RWPE2 (cell line): ENCODE measurements at regions not wholly inside any gene's neighbourhood (a gene's known extent, or its start where the extent isn't known, plus 50 kb on each side); places are given as distances from the start of the nearest gene placed in this dataset.
"Not testable (repeated sequence)": the region's sequence is repeated elsewhere in the genome, so short reads cannot be mapped to it uniquely, and the experiment has no call there.

Source experiments
- ATAC-seq: fragments of 200-7000 bp; cut with Tn5 transposase; 3 replicates; pipeline ENCODE4 v1.9.1; 2021; ENCODE audit warnings: low read depth
- DNase-seq: peaks from one replicate; pipeline ENCODE4 v3.0.0-alpha.2; 2020; ENCODE audit warnings: low spot score
- H3K27ac ChIP-seq: fragments of 450-650 bp; 2 replicates; pipeline ENCODE4 v1.5.1; 2017; ENCODE audit warnings: mild to moderate bottlenecking; ENCODE audit not compliant: poor library complexity, severe bottlenecking
- H3K27me3 ChIP-seq: fragments of 250-450 bp; sonication (Bioruptor Pico); 2 replicates; pipeline ENCODE4 v1.5.1; 2021; ENCODE audit warnings: mild to moderate bottlenecking, moderate library complexity; ENCODE audit not compliant: insufficient read depth, poor library complexity, severe bottlenecking
- H3K36me3 ChIP-seq: fragments of 250-450 bp; sonication (Bioruptor Pico); 2 replicates; pipeline ENCODE4 v1.5.1; 2020; ENCODE audit warnings: low read depth, mild to moderate bottlenecking, moderate library complexity
- H3K4me1 ChIP-seq: fragments of 250-450 bp; sonication (Bioruptor Pico); 2 replicates; pipeline ENCODE4 v1.5.1; 2021; ENCODE audit warnings: mild to moderate bottlenecking, moderate library complexity; ENCODE audit not compliant: insufficient read depth, poor library complexity, severe bottlenecking
- H3K4me3 ChIP-seq: fragments of 250-450 bp; sonication (Bioruptor Pico); 2 replicates; pipeline ENCODE4 v1.5.1; 2021; ENCODE audit warnings: mild to moderate bottlenecking, moderate library complexity; ENCODE audit not compliant: severe bottlenecking
- H3K9me3 ChIP-seq: fragments of 250-450 bp; sonication (Bioruptor Pico); 2 replicates; pipeline ENCODE4 v1.5.1; 2021; ENCODE audit warnings: mild to moderate bottlenecking, moderate library complexity; ENCODE audit not compliant: severe bottlenecking
- TF ChIP-seq, protein P1 (sequence below): fragments of 450-650 bp; IDR thresholded peaks from one replicate; pipeline ENCODE4 v1.5.1; 2017; ENCODE audit warnings: mild to moderate bottlenecking, moderate library complexity; ENCODE audit not compliant: poor library complexity, severe bottlenecking

DNA sequence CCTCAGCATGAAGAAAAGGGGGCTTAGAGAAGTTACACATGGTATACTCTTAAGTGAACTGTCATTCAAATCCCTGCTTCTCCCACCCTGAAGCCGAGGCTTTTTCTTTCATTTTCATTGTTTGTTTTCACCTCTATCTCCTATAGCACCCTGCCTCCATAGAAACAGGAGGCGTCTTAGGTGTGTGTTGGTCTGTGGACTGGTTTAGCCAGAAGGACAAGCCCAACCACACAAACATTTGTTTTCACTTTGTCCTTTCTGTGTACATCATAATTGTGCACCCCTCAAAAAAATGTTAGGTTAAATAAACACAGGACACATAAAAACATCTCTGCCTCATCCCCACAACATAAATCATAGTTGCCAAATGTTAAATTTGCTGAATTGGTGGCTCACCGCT is 73.3 kb upstream of the UBE2E2 start:
- Histone ChIP-seq H3K27me3 (no peaks in the 10 kb centered on the region), H3K4me1 (no peaks in the 10 kb centered on the region), H3K36me3 (no peaks in the 10 kb centered on the region), H3K4me3 (no peak overlapping the region), H3K9me3 (no peaks in the 10 kb centered on the region), H3K27ac (no peak overlapping the region)
- no peak for DNase-seq
- TF ChIP-seq, protein P1, sequence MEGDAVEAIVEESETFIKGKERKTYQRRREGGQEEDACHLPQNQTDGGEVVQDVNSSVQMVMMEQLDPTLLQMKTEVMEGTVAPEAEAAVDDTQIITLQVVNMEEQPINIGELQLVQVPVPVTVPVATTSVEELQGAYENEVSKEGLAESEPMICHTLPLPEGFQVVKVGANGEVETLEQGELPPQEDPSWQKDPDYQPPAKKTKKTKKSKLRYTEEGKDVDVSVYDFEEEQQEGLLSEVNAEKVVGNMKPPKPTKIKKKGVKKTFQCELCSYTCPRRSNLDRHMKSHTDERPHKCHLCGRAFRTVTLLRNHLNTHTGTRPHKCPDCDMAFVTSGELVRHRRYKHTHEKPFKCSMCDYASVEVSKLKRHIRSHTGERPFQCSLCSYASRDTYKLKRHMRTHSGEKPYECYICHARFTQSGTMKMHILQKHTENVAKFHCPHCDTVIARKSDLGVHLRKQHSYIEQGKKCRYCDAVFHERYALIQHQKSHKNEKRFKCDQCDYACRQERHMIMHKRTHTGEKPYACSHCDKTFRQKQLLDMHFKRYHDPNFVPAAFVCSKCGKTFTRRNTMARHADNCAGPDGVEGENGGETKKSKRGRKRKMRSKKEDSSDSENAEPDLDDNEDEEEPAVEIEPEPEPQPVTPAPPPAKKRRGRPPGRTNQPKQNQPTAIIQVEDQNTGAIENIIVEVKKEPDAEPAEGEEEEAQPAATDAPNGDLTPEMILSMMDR = no peak
- ATAC-seq = peak; percentile 44; the same call in 1 of the 3 replicates

DNA sequence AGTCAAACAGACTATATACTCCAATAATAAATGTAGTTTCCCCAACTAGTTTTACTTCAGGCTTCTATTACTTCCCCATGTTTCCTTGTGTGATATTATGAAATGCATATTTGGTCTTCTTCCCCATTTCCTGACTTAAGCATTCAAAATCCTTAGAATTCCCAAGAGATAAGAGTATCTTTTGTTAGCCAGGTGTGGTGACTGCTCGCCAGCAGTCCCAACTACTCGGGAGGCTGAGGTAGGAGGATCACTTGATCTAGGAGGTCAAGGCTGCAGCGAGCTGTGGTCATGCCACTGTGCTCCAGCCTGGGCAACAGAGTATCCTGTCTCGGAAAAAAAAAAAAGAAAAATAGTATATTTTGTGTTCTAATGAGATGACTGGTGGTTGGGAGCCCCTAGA is 72.7 kb upstream of the UBE2E2 start:
- H3K27ac ChIP-seq = no peak overlapping the region
- no peak overlapping the region for H3K4me3 ChIP-seq
- H3K4me1 ChIP-seq = no peaks in the 10 kb centered on the region
- DNase-seq = no peak
- H3K27me3 ChIP-seq = no peaks in the 10 kb centered on the region
- ATAC-seq = no peak
- H3K9me3 ChIP-seq = no peaks in the 10 kb centered on the region
- no peaks in the 10 kb centered on the region for H3K36me3 ChIP-seq
- TF ChIP-seq, protein P1 = no peak

DNA sequence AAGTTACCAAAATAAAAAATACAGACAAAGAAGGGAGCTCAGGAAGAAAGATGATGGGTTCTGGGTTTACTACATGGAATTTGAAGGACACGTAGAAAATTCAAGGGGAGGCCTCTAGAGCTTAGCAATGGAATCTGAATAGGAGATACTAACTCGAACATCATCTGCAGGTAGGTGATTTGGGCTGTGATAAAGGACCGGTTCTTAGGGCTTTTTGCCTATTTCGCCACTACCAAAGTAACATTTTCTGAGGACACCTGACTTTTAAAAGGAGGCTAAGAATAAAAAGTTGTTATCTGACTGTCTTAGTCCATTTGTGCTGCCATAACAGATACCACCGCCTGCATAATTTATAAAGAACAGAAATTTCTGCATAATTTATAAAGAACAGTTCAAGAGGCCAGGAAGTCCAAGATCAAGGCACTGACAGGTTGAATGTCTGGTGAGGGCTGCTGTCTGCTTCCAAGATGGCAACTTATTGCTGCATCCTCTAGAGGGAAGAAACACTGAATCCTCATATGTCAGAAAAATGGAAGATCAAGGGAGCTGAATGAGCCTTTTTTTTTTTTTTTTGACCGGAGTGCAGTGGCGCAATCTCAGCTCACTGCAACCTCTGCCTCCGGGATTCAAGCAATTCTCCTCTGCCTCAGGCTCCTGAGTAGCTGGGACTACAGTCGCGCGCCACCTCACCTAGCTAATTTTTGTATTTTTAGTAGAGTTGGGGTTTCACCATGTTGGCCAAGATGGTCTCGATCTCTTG is 67.9 kb upstream of the UBE2E2 start:
- no peak overlapping the region for H3K4me3 ChIP-seq
- TF ChIP-seq, protein P1 = no peak

DNA sequence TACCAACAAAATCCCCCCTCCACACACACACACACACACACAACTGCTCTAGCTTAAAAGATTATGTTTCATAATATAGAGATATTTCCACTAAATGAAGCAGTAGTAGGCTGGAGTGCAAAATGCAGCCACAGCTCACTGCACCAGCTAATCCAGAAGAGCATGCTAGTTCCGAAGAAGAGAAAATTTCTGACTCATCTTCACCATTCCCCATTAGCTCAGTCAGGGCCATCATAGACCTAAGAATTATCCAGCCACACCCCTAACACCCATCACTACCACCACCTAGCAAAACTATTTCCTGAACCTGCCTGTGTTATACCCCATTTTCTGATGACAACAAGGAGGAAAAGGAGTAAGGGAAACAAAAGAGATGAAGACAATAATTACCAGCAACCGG is 67.1 kb upstream of the UBE2E2 start:
- H3K4me1 ChIP-seq = no peaks in the 10 kb centered on the region
- H3K36me3 ChIP-seq = no peaks in the 10 kb centered on the region
- no peaks in the 10 kb centered on the region for H3K27me3 ChIP-seq
- H3K9me3 ChIP-seq = no peaks in the 10 kb centered on the region
- no peak for DNase-seq
- H3K27ac ChIP-seq = no peak overlapping the region
- TF ChIP-seq, protein P1 = no peak
- H3K4me3 ChIP-seq = no peak overlapping the region
- ATAC-seq = no peak

More for the DNA sequence above, 67.9 kb upstream of the UBE2E2 start:
- ATAC-seq (no peak), DNase-seq (no peak)
- Histone ChIP-seq H3K4me1 (no peaks in the 10 kb centered on the region), H3K27me3 (no peaks in the 10 kb centered on the region), H3K27ac (no peak overlapping the region), H3K36me3 (no peaks in the 10 kb centered on the region), H3K9me3 (no peaks in the 10 kb centered on the region)

DNA sequence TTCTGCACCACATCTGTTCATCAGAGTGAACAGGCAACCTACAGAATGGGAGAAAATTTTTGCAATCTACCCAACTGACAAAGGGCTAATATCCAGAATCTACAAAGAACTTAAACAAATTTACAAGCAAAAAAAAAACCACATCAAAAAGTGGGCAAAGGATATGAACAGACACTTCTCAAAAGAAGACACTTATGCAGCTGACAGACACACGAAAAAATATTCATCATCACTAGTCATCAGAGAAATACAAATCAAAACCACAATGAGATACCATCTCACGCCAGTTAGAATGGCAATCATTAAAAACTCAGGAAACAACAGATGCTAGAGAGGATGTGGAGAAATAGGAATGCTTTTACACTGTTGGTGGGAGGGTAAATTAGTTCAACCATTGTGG is 59.1 kb upstream of the UBE2E2 start:
- H3K9me3 ChIP-seq, ATAC-seq, H3K4me3 ChIP-seq, DNase-seq, H3K4me1 ChIP-seq, H3K36me3 ChIP-seq, H3K27me3 ChIP-seq, H3K27ac ChIP-seq: not testable (repeated sequence)
